ENCODE measurements at regions not wholly inside any gene's neighbourhood (a gene's known extent, or its start where the extent isn't known, plus 50 kb on each side); places are given as distances from the start of the nearest gene placed in this dataset.
"Not testable (repeated sequence)": the region's sequence is repeated elsewhere in the genome, so short reads cannot be mapped to it uniquely, and the experiment has no call there.

DNA sequence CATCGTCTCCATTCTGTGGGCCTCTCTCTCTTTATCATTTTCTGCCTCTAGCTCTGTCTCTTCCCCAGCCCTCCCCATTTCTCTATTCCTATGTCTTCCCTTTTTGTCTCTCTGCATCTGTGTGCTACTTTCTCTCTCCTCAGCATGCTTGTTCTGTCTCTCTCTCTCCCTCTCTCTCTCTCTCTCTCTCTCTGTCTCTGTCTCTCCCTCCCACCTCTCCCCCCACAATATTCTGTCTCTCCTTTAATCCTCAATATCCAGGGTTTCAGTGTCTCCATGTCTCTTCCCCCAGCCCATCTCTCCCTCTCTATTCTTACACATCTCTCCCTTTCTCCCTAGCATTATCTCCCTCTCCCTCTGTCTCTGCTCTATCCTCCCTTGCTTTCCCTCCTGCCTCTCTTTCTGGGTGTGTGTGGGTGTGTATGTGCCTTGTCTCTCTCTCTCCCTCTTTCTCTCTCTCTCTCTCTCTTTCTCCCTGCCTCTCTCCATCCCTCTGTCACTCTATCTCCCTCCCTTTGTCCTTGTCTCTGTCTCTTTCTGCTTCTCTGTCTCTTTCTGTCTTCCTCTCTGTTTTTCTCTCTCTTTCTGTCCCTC, 76.9 kb upstream of the SIRPA start:
- Mint-ChIP-seq H3K4me1 (peaks cover 0 to 13% (median 0%) of the 10 kb centered on the region in 4 donors), H3K27ac (no peak overlapping the region), H3K9me3 (peaks cover 0 to 22% (median 8%) of the 10 kb centered on the region in 7 donors), H3K27me3 (peaks cover 36% of the 10 kb centered on the region), H3K36me3 (peaks cover 11% of the 10 kb centered on the region), H3K4me3 (no peak overlapping the region)
- DNase-seq (no peak), ATAC-seq (ENCODE audit: low read depth in 2 of 2) (no peak)
- Histone ChIP-seq H3K36me3 (ENCODE audit: control insufficient read depth, insufficient read depth, low read length) (no peaks in the 10 kb centered on the region), H3K9me3 (ENCODE audit: control insufficient read depth in 2 of 2, low read length in 2 of 2) (peaks cover 7 to 13% of the 10 kb centered on the region in 2 experiments), H3K4me1 (ENCODE audit: control insufficient read depth, insufficient read depth, low read length, poor library complexity, severe bottlenecking) (no peaks in the 10 kb centered on the region), H3K27me3 (ENCODE audit: control insufficient read depth, insufficient read depth, low read length) (peaks cover 5% of the 10 kb centered on the region), H3K27ac (ENCODE audit: insufficient read depth, low read length, poor library complexity, severe bottlenecking) (no peak overlapping the region), H3K4me3 (ENCODE audit: low read depth, low read length) (no peak overlapping the region)

DNA sequence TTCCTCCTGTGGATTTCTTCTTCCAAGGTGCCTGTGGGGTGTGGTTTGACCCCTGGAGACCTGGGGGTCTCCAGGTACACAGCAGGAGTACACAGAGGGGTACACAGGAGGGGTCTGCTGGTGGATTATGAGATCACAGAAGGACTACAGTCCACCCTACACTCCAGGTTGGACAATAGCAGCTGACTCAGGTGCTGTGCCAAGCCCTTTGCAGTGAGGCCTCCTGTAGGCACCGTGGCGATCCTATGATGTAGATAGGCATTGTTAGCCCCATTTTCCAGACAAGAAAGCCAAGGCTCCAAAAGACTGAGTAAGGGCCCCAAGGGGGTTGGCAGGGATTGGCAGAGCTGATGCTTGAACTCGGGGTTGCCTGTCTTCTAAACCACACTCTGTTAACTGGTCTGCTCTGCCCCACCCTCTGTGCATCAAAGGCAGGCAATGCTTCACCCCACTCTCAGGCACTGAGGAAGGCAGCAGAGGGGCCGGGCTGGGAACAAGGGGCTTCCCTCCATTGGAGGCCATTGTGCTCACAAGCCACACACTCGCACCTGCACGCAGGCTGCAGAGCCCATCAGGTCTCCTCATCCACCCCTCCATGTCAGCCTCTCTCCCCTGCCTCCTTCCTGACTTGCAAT, 77.5 kb upstream of the SIRPA start:
- H3K4me3 ChIP-seq (ENCODE audit: low read depth, low read length): no peak overlapping the region
- H3K9me3 ChIP-seq (ENCODE audit: control insufficient read depth in 2 of 2, low read length in 2 of 2): peaks cover 3 to 7% of the 10 kb centered on the region in 2 experiments
- peaks cover 0 to 13% (median 0%) of the 10 kb centered on the region in 4 donors for H3K4me1 Mint-ChIP-seq
- H3K27ac ChIP-seq (ENCODE audit: insufficient read depth, low read length, poor library complexity, severe bottlenecking): no peak overlapping the region
- peaks cover 11% of the 10 kb centered on the region for H3K36me3 Mint-ChIP-seq
- H3K27me3 ChIP-seq (ENCODE audit: control insufficient read depth, insufficient read depth, low read length): peaks cover 3% of the 10 kb centered on the region
- no peak overlapping the region for H3K4me3 Mint-ChIP-seq
- H3K27me3 Mint-ChIP-seq: peaks cover 37% of the 10 kb centered on the region
- H3K4me1 ChIP-seq (ENCODE audit: control insufficient read depth, insufficient read depth, low read length, poor library complexity, severe bottlenecking): no peaks in the 10 kb centered on the region
- no peak for ATAC-seq (ENCODE audit: low read depth in 2 of 2)
- DNase-seq: no peak
- H3K9me3 Mint-ChIP-seq: peaks cover 0 to 15% (median 7%) of the 10 kb centered on the region in 7 donors
- H3K36me3 ChIP-seq (ENCODE audit: control insufficient read depth, insufficient read depth, low read length): no peaks in the 10 kb centered on the region
- H3K27ac Mint-ChIP-seq: no peak overlapping the region

DNA sequence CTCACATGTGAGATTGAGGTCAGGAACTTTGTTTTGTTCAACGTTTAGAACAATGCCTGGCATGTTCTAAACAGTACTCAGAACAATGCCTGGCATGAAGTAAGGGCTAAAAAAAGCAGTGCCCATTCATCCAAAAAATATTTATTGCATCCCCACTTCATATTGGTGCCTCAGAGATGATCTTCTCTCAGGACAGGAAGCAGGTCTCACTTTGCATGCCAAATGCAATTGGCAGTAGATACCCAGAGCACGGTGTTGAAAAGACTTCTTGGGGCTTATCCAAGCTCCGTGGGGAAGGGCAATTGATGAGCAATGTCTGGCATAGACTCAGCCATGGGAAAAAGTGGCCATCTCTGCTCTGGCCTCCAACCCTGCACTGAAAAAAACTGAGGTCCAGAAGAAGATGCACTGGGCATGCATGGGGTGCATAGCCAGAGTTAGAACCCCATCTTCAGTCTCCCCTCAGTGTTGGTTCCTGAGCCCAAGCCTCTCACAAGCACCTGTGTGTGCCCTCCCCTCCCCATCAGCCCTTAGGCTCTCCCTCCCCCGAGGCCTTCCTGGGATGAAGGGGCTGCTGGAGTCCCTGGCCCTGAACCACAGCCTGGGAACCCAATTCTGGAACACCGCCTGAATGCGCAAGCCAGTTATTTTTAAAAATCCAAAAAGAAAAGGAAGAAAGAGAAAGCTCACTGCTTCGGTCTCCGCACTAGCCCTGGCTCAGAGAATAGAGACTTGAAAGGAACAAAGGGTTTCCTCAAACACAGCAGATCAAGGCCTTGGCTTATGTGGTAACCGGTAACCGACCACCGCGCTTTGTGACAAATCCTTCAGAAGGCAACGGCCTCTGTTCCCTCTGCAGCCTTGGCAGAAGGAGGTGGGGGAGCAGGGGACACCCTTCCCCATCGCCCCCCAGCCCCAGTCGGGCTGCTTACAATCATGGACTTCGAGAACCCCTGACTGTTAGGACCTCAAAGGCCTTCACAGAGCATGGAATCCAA, 78.5 kb upstream of the SIRPA start:
- Histone ChIP-seq H3K27me3 (ENCODE audit: control insufficient read depth, insufficient read depth, low read length) (peaks cover 3% of the 10 kb centered on the region), H3K36me3 (ENCODE audit: control insufficient read depth, insufficient read depth, low read length) (no peaks in the 10 kb centered on the region), H3K9me3 (ENCODE audit: control insufficient read depth in 2 of 2, low read length in 2 of 2) (no peaks in the 10 kb centered on the region), H3K4me3 (ENCODE audit: low read depth, low read length) (no peak overlapping the region), H3K27ac (ENCODE audit: insufficient read depth, low read length, poor library complexity, severe bottlenecking) (no peak overlapping the region), H3K4me1 (ENCODE audit: control insufficient read depth, insufficient read depth, low read length, poor library complexity, severe bottlenecking) (no peaks in the 10 kb centered on the region)
- Mint-ChIP-seq H3K4me3 (no peak overlapping the region), H3K27ac (peak overlapping the region in 1 of 3 donors; percentile 45), H3K36me3 (peaks cover 11% of the 10 kb centered on the region), H3K27me3 (peaks cover 38% of the 10 kb centered on the region), H3K9me3 (peaks cover 0 to 7% (median 2%) of the 10 kb centered on the region in 7 donors), H3K4me1 (peaks cover 0 to 13% (median 0%) of the 10 kb centered on the region in 4 donors)
- ATAC-seq (ENCODE audit: low read depth in 2 of 2) (peak in 1 of 2 donors; percentile 14), DNase-seq (no peak)

DNA sequence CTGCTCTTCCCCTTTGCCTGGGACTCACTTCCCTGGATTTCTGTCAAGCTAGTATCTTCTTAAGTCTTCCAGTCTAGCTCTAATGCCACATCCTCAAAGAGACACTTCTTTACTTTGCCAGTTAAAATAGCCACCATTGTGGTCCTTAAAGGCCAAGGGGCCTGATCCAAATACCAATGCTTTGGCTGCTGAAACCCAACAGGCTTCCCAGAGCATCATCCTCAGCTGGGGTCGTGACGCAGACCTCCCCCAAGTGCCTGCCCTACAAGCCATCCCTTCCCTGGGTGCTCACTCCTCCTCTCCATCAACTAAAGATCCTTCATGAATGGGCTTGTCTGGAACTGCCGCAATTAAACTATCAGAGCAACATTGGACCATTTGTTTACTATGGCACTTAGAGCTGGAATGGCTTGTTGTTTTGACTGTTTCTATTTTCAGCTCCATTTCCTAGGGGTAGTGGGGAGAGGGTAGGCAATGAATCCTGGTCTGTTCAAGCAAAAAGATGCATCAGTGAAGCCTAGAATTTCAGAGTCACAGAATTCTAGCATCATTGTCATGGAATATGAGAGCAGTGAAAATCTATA, 79.6 kb upstream of the SIRPA start:
- H3K9me3 Mint-ChIP-seq: peaks cover 0 to 7% (median 0%) of the 10 kb centered on the region in 7 donors
- Histone ChIP-seq H3K4me3 (ENCODE audit: low read depth, low read length) (no peak overlapping the region), H3K4me1 (ENCODE audit: control insufficient read depth, insufficient read depth, low read length, poor library complexity, severe bottlenecking) (no peaks in the 10 kb centered on the region), H3K9me3 (ENCODE audit: control insufficient read depth in 2 of 2, low read length in 2 of 2) (no peaks in the 10 kb centered on the region), H3K36me3 (ENCODE audit: control insufficient read depth, insufficient read depth, low read length) (no peaks in the 10 kb centered on the region), H3K27me3 (ENCODE audit: control insufficient read depth, insufficient read depth, low read length) (peaks cover 6% of the 10 kb centered on the region), H3K27ac (ENCODE audit: insufficient read depth, low read length, poor library complexity, severe bottlenecking) (no peak overlapping the region)
- DNase-seq (no peak), ATAC-seq (ENCODE audit: low read depth in 2 of 2) (no peak)
- peaks cover 3% of the 10 kb centered on the region for H3K36me3 Mint-ChIP-seq
- H3K27ac Mint-ChIP-seq: peak overlapping the region in 1 of 3 donors; percentile 61
- H3K27me3 Mint-ChIP-seq: peaks cover 45% of the 10 kb centered on the region
- peaks cover 0 to 18% (median 0%) of the 10 kb centered on the region in 4 donors for H3K4me1 Mint-ChIP-seq
- H3K4me3 Mint-ChIP-seq: no peak overlapping the region

DNA sequence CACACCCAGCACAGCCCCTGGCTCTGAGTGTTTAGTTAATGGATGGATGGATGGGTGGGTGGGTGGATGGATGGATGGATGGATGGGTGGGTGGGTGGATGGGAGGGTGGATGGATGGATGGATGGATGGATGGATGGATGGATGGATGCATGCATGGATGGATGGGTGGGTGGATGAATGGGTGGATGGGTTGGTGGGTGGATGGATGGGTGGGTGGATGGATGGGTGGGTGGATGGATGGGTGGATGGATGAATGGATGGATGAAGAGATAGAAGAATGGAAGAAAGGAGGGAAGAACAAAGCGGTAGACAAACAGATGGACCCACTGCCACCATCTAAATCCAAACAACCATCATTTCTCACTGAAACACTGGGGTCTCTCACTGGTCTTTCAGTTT, 80.3 kb upstream of the SIRPA start:
- H3K27ac Mint-ChIP-seq: peak overlapping the region in 1 of 3 donors; percentile 61
- not testable (repeated sequence) for H3K36me3 ChIP-seq (ENCODE audit: control insufficient read depth, insufficient read depth, low read length); H3K27ac ChIP-seq (ENCODE audit: insufficient read depth, low read length, poor library complexity, severe bottlenecking); H3K9me3 Mint-ChIP-seq; H3K4me3 ChIP-seq (ENCODE audit: low read depth, low read length); H3K36me3 Mint-ChIP-seq; H3K4me1 ChIP-seq (ENCODE audit: control insufficient read depth, insufficient read depth, low read length, poor library complexity, severe bottlenecking); H3K4me3 Mint-ChIP-seq; H3K9me3 ChIP-seq (ENCODE audit: control insufficient read depth in 2 of 2, low read length in 2 of 2); DNase-seq; H3K27me3 ChIP-seq (ENCODE audit: control insufficient read depth, insufficient read depth, low read length); ATAC-seq (ENCODE audit: low read depth in 2 of 2)
- H3K4me1 Mint-ChIP-seq: peaks cover 0 to 23% (median 0%) of the 10 kb centered on the region in 4 donors
- H3K27me3 Mint-ChIP-seq: peaks cover 47% of the 10 kb centered on the region

DNA sequence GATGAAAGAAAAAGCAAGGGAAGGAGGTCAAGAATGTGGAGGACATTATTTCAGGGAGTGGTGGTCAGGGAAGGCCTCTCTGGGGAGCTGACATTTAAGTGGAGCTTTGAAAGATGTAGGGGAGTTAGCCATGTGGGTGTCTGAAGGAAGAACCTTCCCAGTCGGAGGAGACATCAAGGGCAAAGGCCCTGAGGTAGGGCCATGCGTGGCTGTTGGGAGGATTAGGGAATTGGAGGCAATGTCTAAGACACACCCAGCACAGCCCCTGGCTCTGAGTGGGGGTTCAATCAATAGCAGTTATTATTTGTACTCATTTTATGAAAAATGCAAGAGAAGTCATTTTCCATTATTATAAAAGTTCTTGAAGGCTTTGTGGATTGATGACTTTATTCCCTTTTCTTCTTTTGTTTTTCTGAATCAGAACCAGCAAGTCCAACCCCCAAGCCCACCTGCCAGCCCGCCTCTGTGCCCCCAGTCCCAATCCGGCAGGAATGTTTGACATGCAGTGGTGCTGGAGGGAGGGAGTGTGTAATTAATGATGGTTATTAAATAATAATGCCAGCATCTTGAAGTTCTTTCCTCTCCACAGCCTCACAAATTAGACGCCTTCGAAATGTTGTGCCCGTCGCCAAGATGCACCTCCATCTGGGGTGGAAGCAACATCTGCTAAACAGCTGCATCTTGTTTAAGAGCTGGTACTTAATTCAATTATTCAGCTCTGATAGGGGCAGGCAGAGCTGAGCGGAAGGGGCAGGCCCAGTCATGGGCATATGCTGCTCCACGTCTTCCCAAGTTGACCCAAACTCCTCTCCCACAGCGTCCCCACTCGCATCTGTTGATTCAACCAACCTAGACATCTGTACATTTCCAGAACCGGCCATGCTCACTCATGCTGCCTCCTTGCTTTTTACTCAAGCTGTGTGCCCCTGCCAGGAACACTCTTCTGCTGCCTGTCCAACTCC, 81.3 kb upstream of the SIRPA start:
- H3K4me1 ChIP-seq (ENCODE audit: control insufficient read depth, insufficient read depth, low read length, poor library complexity, severe bottlenecking): no peaks in the 10 kb centered on the region
- H3K27ac Mint-ChIP-seq: no peak overlapping the region
- no peak for DNase-seq

More for the DNA sequence above, 81.3 kb upstream of the SIRPA start:
- no peak for ATAC-seq (ENCODE audit: low read depth in 2 of 2)
- Histone ChIP-seq H3K4me3 (ENCODE audit: low read depth, low read length) (no peak overlapping the region), H3K27me3 (ENCODE audit: control insufficient read depth, insufficient read depth, low read length) (peaks cover 8% of the 10 kb centered on the region), H3K27ac (ENCODE audit: insufficient read depth, low read length, poor library complexity, severe bottlenecking) (no peak overlapping the region), H3K36me3 (ENCODE audit: control insufficient read depth, insufficient read depth, low read length) (no peaks in the 10 kb centered on the region), H3K9me3 (ENCODE audit: control insufficient read depth in 2 of 2, low read length in 2 of 2) (no peaks in the 10 kb centered on the region)
- peaks cover 0 to 4% (median 0%) of the 10 kb centered on the region in 7 donors for H3K9me3 Mint-ChIP-seq
- no peaks in the 10 kb centered on the region for H3K36me3 Mint-ChIP-seq
- H3K27me3 Mint-ChIP-seq: peaks cover 46% of the 10 kb centered on the region
- peak overlapping the region in 1 of 4 donors; percentile 70 for H3K4me3 Mint-ChIP-seq
- peaks cover 0 to 24% (median 0%) of the 10 kb centered on the region in 4 donors for H3K4me1 Mint-ChIP-seq

Measured in CD4-positive, CD25-positive, alpha-beta regulatory T cell (primary cell).